GM23338 (cell line): ENCODE measurements at regions not wholly inside any gene's neighbourhood (a gene's known extent, or its start where the extent isn't known, plus 50 kb on each side); places are given as distances from the start of the nearest gene placed in this dataset.
A peak's percentile ranks its signal among the peaks of the same experiment; 100 is the strongest.

Source experiments
- ATAC-seq: fragments of 200-7000 bp; cut with Tn5 transposase; 3 replicates; pipeline ENCODE4 v1.9.1; 2020
- DNase-seq: peaks from one replicate; pipeline ENCODE4 v3.0.0-alpha.2; 2015; ENCODE audit warnings: low spot score
- H2AFZ ChIP-seq: fragments of 200-600 bp; sonication (generic); 2 replicates; pipeline ENCODE4 v1.8.0; 2016; ENCODE audit warnings: antibody characterized with exemption, mild to moderate bottlenecking, moderate library complexity
- H3F3A ChIP-seq: fragments of 200-600 bp; sonication (generic); replicated peaks from 2 replicates; pipeline ENCODE4 v1.8.0; 2017; ENCODE audit warnings: antibody characterized with exemption, mixed run types, low read depth
- H3K27ac ChIP-seq: fragments of 200-600 bp; sonication (generic); 2 replicates; pipeline ENCODE4 v1.6.1; 2016; ENCODE audit warnings: low read depth
- H3K27me3 ChIP-seq: fragments of 200-600 bp; sonication (generic); 2 replicates; pipeline ENCODE4 v1.8.0; 2016; ENCODE audit warnings: mild to moderate bottlenecking, mixed run types, moderate library complexity; ENCODE audit not compliant: insufficient read depth
- H3K36me3 ChIP-seq: fragments of 200-600 bp; sonication (generic); 2 replicates; pipeline ENCODE4 v1.8.0; 2016; ENCODE audit warnings: mild to moderate bottlenecking; ENCODE audit not compliant: insufficient read depth
- H3K4me1 ChIP-seq: fragments of 200-600 bp; sonication (generic); 2 replicates; pipeline ENCODE4 v1.8.0; 2016; ENCODE audit warnings: mild to moderate bottlenecking, moderate library complexity; ENCODE audit not compliant: insufficient read depth
- H3K4me2 ChIP-seq: fragments of 200-600 bp; sonication (generic); 2 replicates; pipeline ENCODE4 v1.7.1; 2017; ENCODE audit warnings: mixed run types
- H3K4me3 ChIP-seq: fragments of 200-600 bp; sonication (generic); 2 replicates; pipeline ENCODE4 v1.6.1; 2016; ENCODE audit warnings: mixed run types
- H3K79me2 ChIP-seq: fragments of 200-600 bp; sonication (generic); replicated peaks from 2 replicates; pipeline ENCODE4 v1.8.0; 2017; ENCODE audit warnings: mild to moderate bottlenecking; ENCODE audit not compliant: insufficient read depth
- H3K9me2 ChIP-seq: fragments of 200-600 bp; sonication (generic); 2 replicates; pipeline ENCODE4 v1.8.0; 2017; ENCODE audit not compliant: insufficient read depth
- H4K20me1 ChIP-seq: fragments of 200-600 bp; sonication (generic); replicated peaks from 2 replicates; pipeline ENCODE4 v1.8.0; 2017; ENCODE audit warnings: mild to moderate bottlenecking; ENCODE audit not compliant: insufficient read depth
- H3K27ac Mint-ChIP-seq: 2 replicates; pipeline ENCODE4 v1.8.0; 2020; ENCODE audit warnings: inconsistent platforms, mild to moderate bottlenecking, moderate library complexity, mixed read lengths
- H3K27me3 Mint-ChIP-seq: 3 replicates; pipeline ENCODE4 v1.8.0; 2022; ENCODE audit warnings: low read depth, mild to moderate bottlenecking, moderate library complexity, mixed read lengths, inconsistent platforms; ENCODE audit not compliant: insufficient read depth, poor library complexity
- H3K36me3 Mint-ChIP-seq: 3 replicates; pipeline ENCODE4 v1.8.0; 2021; ENCODE audit warnings: low read depth, mild to moderate bottlenecking, inconsistent platforms, moderate library complexity, mixed read lengths
- H3K4me1 Mint-ChIP-seq: 3 replicates; pipeline ENCODE4 v1.8.0; 2020; ENCODE audit warnings: mild to moderate bottlenecking, inconsistent platforms, mixed read lengths
- H3K4me3 Mint-ChIP-seq: 3 replicates; pipeline ENCODE4 v1.8.0; 2021; ENCODE audit warnings: moderate library complexity, mild to moderate bottlenecking, inconsistent platforms, mixed read lengths
- H3K9me3 Mint-ChIP-seq: 3 replicates; pipeline ENCODE4 v1.8.0; 2020; ENCODE audit warnings: moderate library complexity, mild to moderate bottlenecking, inconsistent platforms, mixed read lengths
- EZH2 ChIP-seq: fragments of 200-600 bp; sonication (generic); IDR thresholded peaks from one replicate; pipeline ENCODE4 v1.8.0; 2017; ENCODE audit warnings: antibody characterized with exemption, mild to moderate bottlenecking, low read depth; ENCODE audit not compliant: unreplicated experiment
- JUNB ChIP-seq: IDR thresholded peaks from one replicate; pipeline ENCODE4 v1.6.1; 2016; ENCODE audit warnings: antibody characterized with exemption; ENCODE audit not compliant: unreplicated experiment
- NANOG ChIP-seq: IDR thresholded peaks from 2 replicates; pipeline ENCODE4 v1.6.1; 2016; ENCODE audit warnings: antibody characterized with exemption, borderline replicate concordance
- POLR2AphosphoS5 ChIP-seq: IDR thresholded peaks from 2 replicates; pipeline ENCODE4 v1.6.1; 2016; ENCODE audit warnings: antibody characterized with exemption, low read depth
- ZNF114 ChIP-seq: fragments of 250-450 bp; sonication (Bioruptor Pico); IDR thresholded peaks from 2 replicates; pipeline ENCODE4 v1.5.0; 2020; ENCODE audit warnings: mild to moderate bottlenecking, moderate library complexity
- TF ChIP-seq, protein P1 (sequence below): IDR thresholded peaks from one replicate; pipeline ENCODE4 v1.6.1; 2018; ENCODE audit warnings: antibody characterized with exemption; ENCODE audit not compliant: unreplicated experiment
- TF ChIP-seq, protein P2 (sequence below): fragments of 250-450 bp; sonication (Bioruptor Pico); IDR thresholded peaks from 2 replicates; pipeline ENCODE4 v1.5.0; 2020; ENCODE audit warnings: mild to moderate bottlenecking, moderate library complexity
- TF ChIP-seq, protein P3 (sequence below), 2 experiments: fragments of 200-600 bp in 1 of 2; sonication (generic) in 1 of 2; conservative IDR thresholded peaks; 2 replicates each; pipeline versions ENCODE4 v1.5.1 to v1.6.1; 2016 to 2017; ENCODE audit warnings: antibody characterized with exemption in 2 of 2, low read depth in 2 of 2, mild to moderate bottlenecking in 2 of 2, moderate library complexity in 1 of 2

DNA sequence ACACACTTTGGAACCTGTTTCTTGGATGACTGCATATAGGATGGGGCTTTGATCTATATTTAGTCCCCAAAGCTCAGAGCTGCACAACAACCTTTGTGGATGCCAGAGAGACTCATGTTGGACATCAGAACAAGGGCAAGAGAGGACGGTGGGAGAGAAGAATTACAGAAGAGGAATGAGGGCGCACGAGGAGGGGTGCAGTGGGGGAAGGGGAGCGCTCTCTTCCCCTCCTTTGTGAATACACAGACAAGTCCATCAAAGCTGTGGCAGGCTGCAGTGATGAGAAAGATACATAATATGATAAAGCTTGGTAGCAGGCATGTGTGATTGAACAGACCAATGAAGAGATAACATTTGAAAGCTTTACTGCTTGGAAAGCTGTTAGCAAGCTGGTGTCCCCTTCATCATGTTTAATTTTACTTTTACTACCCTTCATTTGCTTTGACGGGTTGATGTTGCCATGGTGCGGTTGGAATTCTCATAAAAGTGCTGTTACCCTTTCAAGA lies 857.8 kb downstream of the KCNMA1 start:
- peaks cover 30% of the 10 kb centered on the region for H3K9me3 Mint-ChIP-seq
- peaks cover 28% of the 10 kb centered on the region for H3K4me1 Mint-ChIP-seq
- peaks cover 41% of the 10 kb centered on the region for H3K4me1 ChIP-seq
- ATAC-seq (peak; percentile 65), DNase-seq (peak; percentile 5)
- peak overlapping the region; percentile 45 for H3K4me3 Mint-ChIP-seq
- no peaks in the 10 kb centered on the region; the same call in 1 of the 2 replicates for H3F3A ChIP-seq
- TF ChIP-seq JUNB = no peak
- no peak for TF ChIP-seq EZH2
- TF ChIP-seq ZNF114 (CRISPR knock-in tag) = 0 out of 2 replicates have a peak, but pooled peaks have one; percentile 56
- TF ChIP-seq POLR2AphosphoS5 = no peak
- TF ChIP-seq, protein P1, sequence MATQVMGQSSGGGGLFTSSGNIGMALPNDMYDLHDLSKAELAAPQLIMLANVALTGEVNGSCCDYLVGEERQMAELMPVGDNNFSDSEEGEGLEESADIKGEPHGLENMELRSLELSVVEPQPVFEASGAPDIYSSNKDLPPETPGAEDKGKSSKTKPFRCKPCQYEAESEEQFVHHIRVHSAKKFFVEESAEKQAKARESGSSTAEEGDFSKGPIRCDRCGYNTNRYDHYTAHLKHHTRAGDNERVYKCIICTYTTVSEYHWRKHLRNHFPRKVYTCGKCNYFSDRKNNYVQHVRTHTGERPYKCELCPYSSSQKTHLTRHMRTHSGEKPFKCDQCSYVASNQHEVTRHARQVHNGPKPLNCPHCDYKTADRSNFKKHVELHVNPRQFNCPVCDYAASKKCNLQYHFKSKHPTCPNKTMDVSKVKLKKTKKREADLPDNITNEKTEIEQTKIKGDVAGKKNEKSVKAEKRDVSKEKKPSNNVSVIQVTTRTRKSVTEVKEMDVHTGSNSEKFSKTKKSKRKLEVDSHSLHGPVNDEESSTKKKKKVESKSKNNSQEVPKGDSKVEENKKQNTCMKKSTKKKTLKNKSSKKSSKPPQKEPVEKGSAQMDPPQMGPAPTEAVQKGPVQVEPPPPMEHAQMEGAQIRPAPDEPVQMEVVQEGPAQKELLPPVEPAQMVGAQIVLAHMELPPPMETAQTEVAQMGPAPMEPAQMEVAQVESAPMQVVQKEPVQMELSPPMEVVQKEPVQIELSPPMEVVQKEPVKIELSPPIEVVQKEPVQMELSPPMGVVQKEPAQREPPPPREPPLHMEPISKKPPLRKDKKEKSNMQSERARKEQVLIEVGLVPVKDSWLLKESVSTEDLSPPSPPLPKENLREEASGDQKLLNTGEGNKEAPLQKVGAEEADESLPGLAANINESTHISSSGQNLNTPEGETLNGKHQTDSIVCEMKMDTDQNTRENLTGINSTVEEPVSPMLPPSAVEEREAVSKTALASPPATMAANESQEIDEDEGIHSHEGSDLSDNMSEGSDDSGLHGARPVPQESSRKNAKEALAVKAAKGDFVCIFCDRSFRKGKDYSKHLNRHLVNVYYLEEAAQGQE = no peak
- TF ChIP-seq, protein P2, sequence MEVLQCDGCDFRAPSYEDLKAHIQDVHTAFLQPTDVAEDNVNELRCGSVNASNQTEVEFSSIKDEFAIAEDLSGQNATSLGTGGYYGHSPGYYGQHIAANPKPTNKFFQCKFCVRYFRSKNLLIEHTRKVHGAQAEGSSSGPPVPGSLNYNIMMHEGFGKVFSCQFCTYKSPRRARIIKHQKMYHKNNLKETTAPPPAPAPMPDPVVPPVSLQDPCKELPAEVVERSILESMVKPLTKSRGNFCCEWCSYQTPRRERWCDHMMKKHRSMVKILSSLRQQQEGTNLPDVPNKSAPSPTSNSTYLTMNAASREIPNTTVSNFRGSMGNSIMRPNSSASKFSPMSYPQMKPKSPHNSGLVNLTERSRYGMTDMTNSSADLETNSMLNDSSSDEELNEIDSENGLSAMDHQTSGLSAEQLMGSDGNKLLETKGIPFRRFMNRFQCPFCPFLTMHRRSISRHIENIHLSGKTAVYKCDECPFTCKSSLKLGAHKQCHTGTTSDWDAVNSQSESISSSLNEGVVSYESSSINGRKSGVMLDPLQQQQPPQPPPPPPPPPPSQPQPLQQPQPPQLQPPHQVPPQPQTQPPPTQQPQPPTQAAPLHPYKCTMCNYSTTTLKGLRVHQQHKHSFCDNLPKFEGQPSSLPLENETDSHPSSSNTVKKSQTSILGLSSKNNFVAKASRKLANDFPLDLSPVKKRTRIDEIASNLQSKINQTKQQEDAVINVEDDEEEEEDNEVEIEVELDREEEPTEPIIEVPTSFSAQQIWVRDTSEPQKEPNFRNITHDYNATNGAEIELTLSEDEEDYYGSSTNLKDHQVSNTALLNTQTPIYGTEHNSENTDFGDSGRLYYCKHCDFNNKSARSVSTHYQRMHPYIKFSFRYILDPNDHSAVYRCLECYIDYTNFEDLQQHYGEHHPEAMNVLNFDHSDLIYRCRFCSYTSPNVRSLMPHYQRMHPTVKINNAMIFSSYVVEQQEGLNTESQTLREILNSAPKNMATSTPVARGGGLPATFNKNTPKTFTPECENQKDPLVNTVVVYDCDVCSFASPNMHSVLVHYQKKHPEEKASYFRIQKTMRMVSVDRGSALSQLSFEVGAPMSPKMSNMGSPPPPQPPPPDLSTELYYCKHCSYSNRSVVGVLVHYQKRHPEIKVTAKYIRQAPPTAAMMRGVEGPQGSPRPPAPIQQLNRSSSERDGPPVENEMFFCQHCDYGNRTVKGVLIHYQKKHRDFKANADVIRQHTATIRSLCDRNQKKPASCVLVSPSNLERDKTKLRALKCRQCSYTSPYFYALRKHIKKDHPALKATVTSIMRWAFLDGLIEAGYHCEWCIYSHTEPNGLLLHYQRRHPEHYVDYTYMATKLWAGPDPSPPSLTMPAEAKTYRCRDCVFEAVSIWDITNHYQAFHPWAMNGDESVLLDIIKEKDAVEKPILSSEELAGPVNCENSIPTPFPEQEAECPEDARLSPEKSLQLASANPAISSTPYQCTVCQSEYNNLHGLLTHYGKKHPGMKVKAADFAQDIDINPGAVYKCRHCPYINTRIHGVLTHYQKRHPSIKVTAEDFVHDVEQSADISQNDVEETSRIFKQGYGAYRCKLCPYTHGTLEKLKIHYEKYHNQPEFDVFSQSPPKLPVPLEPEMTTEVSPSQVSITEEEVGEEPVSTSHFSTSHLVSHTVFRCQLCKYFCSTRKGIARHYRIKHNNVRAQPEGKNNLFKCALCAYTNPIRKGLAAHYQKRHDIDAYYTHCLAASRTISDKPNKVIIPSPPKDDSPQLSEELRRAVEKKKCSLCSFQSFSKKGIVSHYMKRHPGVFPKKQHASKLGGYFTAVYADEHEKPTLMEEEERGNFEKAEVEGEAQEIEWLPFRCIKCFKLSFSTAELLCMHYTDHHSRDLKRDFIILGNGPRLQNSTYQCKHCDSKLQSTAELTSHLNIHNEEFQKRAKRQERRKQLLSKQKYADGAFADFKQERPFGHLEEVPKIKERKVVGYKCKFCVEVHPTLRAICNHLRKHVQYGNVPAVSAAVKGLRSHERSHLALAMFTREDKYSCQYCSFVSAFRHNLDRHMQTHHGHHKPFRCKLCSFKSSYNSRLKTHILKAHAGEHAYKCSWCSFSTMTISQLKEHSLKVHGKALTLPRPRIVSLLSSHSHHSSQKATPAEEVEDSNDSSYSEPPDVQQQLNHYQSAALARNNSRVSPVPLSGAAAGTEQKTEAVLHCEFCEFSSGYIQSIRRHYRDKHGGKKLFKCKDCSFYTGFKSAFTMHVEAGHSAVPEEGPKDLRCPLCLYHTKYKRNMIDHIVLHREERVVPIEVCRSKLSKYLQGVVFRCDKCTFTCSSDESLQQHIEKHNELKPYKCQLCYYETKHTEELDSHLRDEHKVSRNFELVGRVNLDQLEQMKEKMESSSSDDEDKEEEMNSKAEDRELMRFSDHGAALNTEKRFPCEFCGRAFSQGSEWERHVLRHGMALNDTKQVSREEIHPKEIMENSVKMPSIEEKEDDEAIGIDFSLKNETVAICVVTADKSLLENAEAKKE (CRISPR knock-in tag) = 0 out of 2 replicates have a peak, but pooled peaks have one; percentile 1
- TF ChIP-seq NANOG = no peak
- TF ChIP-seq, protein P3, sequence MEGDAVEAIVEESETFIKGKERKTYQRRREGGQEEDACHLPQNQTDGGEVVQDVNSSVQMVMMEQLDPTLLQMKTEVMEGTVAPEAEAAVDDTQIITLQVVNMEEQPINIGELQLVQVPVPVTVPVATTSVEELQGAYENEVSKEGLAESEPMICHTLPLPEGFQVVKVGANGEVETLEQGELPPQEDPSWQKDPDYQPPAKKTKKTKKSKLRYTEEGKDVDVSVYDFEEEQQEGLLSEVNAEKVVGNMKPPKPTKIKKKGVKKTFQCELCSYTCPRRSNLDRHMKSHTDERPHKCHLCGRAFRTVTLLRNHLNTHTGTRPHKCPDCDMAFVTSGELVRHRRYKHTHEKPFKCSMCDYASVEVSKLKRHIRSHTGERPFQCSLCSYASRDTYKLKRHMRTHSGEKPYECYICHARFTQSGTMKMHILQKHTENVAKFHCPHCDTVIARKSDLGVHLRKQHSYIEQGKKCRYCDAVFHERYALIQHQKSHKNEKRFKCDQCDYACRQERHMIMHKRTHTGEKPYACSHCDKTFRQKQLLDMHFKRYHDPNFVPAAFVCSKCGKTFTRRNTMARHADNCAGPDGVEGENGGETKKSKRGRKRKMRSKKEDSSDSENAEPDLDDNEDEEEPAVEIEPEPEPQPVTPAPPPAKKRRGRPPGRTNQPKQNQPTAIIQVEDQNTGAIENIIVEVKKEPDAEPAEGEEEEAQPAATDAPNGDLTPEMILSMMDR (conservative IDR thresholded peaks at IDR 0.05; ENCODE audit: low read depth in 2 of 2) = no peak
- H3K4me2 ChIP-seq = peak overlapping the region; percentile 42
- peak overlapping the region; percentile 43 for H3K27ac ChIP-seq
- no peaks in the 10 kb centered on the region for H3K27me3 Mint-ChIP-seq
- H3K36me3 Mint-ChIP-seq = peaks cover 25% of the 10 kb centered on the region
- peaks cover 9% of the 10 kb centered on the region; the same call in 1 of the 2 replicates for H3K9me2 ChIP-seq
- H3K4me3 ChIP-seq = peak overlapping the region; percentile 9; the same call in 1 of the 2 replicates
- peak overlapping the region; percentile 6; the same call in 1 of the 2 replicates for H2AFZ ChIP-seq
- H4K20me1 ChIP-seq = no peaks in the 10 kb centered on the region
- H3K36me3 ChIP-seq = peaks cover 3% of the 10 kb centered on the region; the same call in 1 of the 2 replicates
- no peaks in the 10 kb centered on the region for H3K79me2 ChIP-seq
- H3K27me3 ChIP-seq = no peaks in the 10 kb centered on the region
- peak overlapping the region; percentile 86 for H3K27ac Mint-ChIP-seq
